ENCODE measurements at regions not wholly inside any gene's neighbourhood (a gene's known extent, or its start where the extent isn't known, plus 50 kb on each side); places are given as distances from the start of the nearest gene placed in this dataset.

DNA sequence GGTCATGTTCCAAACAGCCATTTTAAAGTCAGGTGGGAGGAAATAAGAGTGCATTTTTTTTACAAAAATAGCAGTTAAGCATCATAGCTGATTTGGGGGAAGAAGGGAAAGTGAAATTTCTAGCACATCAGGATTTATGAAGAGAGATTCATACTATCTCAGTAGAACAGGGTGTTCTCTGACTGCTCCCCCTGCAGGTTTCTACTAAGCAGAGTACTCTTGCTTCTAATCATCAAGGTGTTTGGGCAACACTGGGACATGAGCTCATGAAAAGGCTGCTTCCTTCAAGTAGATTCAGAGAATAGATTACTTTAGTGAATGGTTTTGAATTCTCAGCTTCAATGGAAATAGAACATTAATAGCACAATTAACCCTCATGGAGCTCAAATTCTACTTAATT, 591.4 kb upstream of the PCDH10 start:
- peaks cover 0 to 4% (median 3%) of the 10 kb centered on the region in 3 experiments; a peak in 4 of 7 replicates for H3K36me3 Mint-ChIP-seq (ENCODE audit: insufficient read depth in 1 of 3, low read depth in 3 of 3)

More for the DNA sequence above, 591.4 kb upstream of the PCDH10 start:
- Histone ChIP-seq H2BK120ac (ENCODE audit: low read depth, low read length, poor library complexity, severe bottlenecking) (no peak overlapping the region), H4K91ac (ENCODE audit: insufficient read length, low read depth, low read length) (no peak overlapping the region), H3K23ac (ENCODE audit: insufficient read length, low read depth, low read length) (no peak overlapping the region), H3K4ac (ENCODE audit: low read depth, low read length) (no peak overlapping the region), H2AK5ac (ENCODE audit: insufficient read length, low read length) (no peak overlapping the region), H3T11ph (ENCODE audit: low read length) (no peak overlapping the region), H3K9ac (ENCODE audit: extremely low read depth, insufficient read length, low read length) (no peak overlapping the region), H4K5ac (ENCODE audit: insufficient read length, low read depth, low read length) (no peak overlapping the region), H2BK20ac (ENCODE audit: low read depth, low read length, poor library complexity, severe bottlenecking) (no peak overlapping the region), H3K27ac (ENCODE audit: insufficient read length, low read depth, low read length) (no peak overlapping the region), H2BK5ac (ENCODE audit: insufficient read length, low read length) (no peak overlapping the region), H3K4me1 (ENCODE audit: insufficient read depth, low read length) (no peaks in the 10 kb centered on the region), H3K18ac (ENCODE audit: insufficient read length, low read depth, low read length) (no peak overlapping the region), H3K4me2 (ENCODE audit: insufficient read depth, insufficient read length, low read length) (no peak overlapping the region), H4K20me1 (ENCODE audit: control insufficient read depth, insufficient read depth, insufficient read length) (no peaks in the 10 kb centered on the region), H2BK12ac (ENCODE audit: insufficient read length, low read depth, low read length) (no peak overlapping the region), H3K27me3 (ENCODE audit: insufficient read depth, low read length) (no peaks in the 10 kb centered on the region), H3K14ac (ENCODE audit: insufficient read depth, low read length) (no peak overlapping the region), H3K79me2 (ENCODE audit: insufficient read depth, low read length) (no peaks in the 10 kb centered on the region), H4K8ac (replicated peaks; ENCODE audit: insufficient read length, low read depth, low read length) (no peak overlapping the region), H3K56ac (ENCODE audit: insufficient read length, low read depth, low read length) (no peak overlapping the region), H3K9me3 (ENCODE audit: control insufficient read depth, low read depth, low read length) (no peaks in the 10 kb centered on the region), H2AFZ (ENCODE audit: low read length) (no peak overlapping the region), H2BK15ac (ENCODE audit: low read depth, low read length) (no peak overlapping the region), H3K23me2 (ENCODE audit: insufficient read length, low read depth, low read length, poor library complexity, severe bottlenecking) (no peaks in the 10 kb centered on the region), H3K79me1 (ENCODE audit: insufficient read depth, low read depth, low read length, poor library complexity, severe bottlenecking) (no peaks in the 10 kb centered on the region)
- Mint-ChIP-seq H3K27ac (no peak overlapping the region; a peak in 1 of 7 replicates), H3K4me3 (no peak overlapping the region), H3K27me3 (ENCODE audit: low read depth) (no peaks in the 10 kb centered on the region), H3K9me3 (peaks cover 0 to 2% of the 10 kb centered on the region in 2 experiments; a peak in 2 of 5 replicates), H3K4me1 (peaks cover 0 to 6% of the 10 kb centered on the region in 2 experiments; a peak in 2 of 4 replicates)
- DNase-seq = peak; percentile 33
- TF ChIP-seq, protein P1, sequence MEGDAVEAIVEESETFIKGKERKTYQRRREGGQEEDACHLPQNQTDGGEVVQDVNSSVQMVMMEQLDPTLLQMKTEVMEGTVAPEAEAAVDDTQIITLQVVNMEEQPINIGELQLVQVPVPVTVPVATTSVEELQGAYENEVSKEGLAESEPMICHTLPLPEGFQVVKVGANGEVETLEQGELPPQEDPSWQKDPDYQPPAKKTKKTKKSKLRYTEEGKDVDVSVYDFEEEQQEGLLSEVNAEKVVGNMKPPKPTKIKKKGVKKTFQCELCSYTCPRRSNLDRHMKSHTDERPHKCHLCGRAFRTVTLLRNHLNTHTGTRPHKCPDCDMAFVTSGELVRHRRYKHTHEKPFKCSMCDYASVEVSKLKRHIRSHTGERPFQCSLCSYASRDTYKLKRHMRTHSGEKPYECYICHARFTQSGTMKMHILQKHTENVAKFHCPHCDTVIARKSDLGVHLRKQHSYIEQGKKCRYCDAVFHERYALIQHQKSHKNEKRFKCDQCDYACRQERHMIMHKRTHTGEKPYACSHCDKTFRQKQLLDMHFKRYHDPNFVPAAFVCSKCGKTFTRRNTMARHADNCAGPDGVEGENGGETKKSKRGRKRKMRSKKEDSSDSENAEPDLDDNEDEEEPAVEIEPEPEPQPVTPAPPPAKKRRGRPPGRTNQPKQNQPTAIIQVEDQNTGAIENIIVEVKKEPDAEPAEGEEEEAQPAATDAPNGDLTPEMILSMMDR (conservative IDR thresholded peaks at IDR 0.05) = peak; percentile 68
